ENCODE measurements at regions not wholly inside any gene's neighbourhood (a gene's known extent, or its start where the extent isn't known, plus 50 kb on each side); places are given as distances from the start of the nearest gene placed in this dataset.

DNA sequence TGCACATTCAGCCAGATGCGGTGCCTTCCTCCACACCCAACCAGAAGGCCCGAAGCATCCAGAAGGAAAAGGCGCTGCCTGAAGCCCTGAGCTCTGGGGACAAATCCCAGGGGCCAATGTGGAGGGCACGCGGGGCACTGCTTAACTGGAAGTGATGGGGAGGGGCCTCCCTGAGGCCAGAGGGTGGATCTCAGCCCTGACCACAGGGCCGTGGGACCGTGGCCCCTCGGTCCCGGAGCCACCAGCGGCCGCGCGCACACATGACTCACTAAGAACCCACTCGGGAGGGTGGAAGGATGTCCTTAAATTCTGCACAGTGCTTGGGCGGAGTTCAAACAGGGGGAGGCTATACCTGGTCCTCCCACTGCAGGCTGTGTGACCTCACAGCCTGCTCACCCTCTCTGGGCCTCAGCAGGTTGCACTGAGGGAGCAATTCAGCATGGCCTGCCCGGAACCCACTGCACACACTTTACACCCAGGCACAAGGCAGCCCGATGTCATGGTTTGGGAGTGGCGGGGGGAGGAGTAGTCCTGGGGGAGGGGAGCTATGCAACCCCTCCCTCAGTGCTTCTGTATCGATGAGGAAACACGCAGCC lies 89.5 kb downstream of the RFLNA start:
- Mint-ChIP-seq H3K9me3 (no peaks in the 10 kb centered on the region), H3K4me1 (ENCODE audit: low read depth) (peaks cover 7% of the 10 kb centered on the region), H3K4me3 (no peak overlapping the region), H3K27me3 (ENCODE audit: low read depth) (no peaks in the 10 kb centered on the region), H3K36me3 (ENCODE audit: low read depth) (peaks cover 1% of the 10 kb centered on the region), H3K27ac (no peak overlapping the region)
- CTCF ChIA-PET: no interaction called here
- intact Hi-C loops (cut with micrococcal nuclease): no loop called here
- no peak for DNase-seq

DNA sequence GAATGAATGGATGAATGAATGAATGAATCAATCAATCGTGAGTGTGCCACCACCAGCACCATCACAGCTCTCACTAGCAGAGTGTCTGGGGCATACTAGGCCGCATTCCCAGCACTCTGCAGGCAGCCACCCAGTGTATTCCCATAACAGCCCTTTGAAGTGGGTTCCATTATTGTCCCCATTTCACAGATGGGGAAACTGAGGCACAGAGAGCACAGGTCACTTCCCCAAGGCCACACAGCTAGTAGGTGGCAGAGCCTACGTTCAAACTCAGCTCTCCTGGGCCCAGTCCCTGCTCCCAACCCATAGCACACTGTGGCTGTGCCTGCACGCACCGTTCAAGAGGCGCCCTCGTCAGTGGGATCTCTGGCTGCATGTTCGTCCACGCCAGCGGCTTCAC lies 88.1 kb downstream of the RFLNA start:
- CTCF ChIA-PET: interaction anchor here (1.0 kb wide), 1 partner anchor 36 kb away, joined by 3 read pairs; no protein-coding TSS in a partner anchor
- Mint-ChIP-seq H3K4me3 (no peak overlapping the region), H3K27me3 (ENCODE audit: low read depth) (no peaks in the 10 kb centered on the region), H3K36me3 (ENCODE audit: low read depth) (peaks cover 7% of the 10 kb centered on the region), H3K9me3 (no peaks in the 10 kb centered on the region), H3K4me1 (ENCODE audit: low read depth) (no peaks in the 10 kb centered on the region), H3K27ac (no peak overlapping the region)
- intact Hi-C loops (cut with micrococcal nuclease): no loop called here
- no peak for DNase-seq

DNA sequence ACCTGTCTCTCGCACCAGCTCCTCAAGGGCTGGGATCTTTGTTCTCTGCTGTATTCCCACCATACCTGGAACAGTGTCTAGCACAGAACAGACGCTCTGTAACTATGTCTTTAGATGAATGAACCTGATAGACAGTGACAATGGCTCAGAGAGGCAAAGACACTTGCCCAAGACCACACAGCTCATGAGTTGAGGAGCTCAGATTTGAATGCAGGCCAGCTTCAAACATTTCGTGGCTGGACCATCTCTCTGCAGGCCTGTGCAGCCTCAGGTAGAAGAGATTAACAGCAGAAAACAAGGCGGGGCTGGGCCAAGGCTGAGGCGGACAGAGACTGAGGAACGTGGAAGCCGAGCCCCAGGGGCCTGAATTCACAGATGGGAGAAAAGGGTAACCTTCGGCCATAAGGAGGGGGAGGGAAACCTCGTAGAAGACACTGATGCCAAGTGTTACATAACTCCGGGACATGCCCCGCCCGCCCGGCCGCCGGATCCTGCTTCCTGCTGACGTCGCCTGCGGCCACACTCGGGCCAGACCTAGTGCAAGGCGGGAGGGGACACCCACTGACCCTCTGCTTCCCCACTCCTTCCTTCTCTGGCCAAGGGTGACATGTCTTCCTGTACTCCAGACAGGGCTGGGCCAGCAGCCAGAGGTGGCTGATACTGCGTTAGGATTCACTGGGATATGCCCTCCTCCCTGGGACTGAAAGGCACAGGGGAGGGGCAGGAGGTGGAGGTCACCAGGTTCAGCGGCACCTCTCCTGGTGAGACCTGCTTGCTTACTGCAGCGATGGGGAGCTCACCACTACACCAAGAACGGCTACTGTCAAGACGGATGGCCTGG lies 86.8 kb downstream of the RFLNA start:
- intact Hi-C loops (cut with micrococcal nuclease): no loop called here

GRCh38 chr12:124380796-124381455 lies 86.0 kb downstream of the RFLNA start:
- no peak overlapping the region for H3K27ac Mint-ChIP-seq
- H3K4me3 Mint-ChIP-seq: no peak overlapping the region
- CTCF ChIA-PET: interaction anchor here (0.6 to 1.0 kb wide), 2 partner anchors 304 to 384 kb away, joined by 3 read pairs; no protein-coding TSS in a partner anchor
- H3K4me1 Mint-ChIP-seq (ENCODE audit: low read depth): no peaks in the 10 kb centered on the region
- H3K36me3 Mint-ChIP-seq (ENCODE audit: low read depth): peaks cover 7% of the 10 kb centered on the region
- DNase-seq: no peak
- intact Hi-C loops (cut with micrococcal nuclease): no loop called here
- H3K27me3 Mint-ChIP-seq (ENCODE audit: low read depth): no peaks in the 10 kb centered on the region
- no peaks in the 10 kb centered on the region for H3K9me3 Mint-ChIP-seq

More for the DNA sequence above, 86.8 kb downstream of the RFLNA start:
- Mint-ChIP-seq H3K4me1 (ENCODE audit: low read depth) (no peaks in the 10 kb centered on the region), H3K27ac (no peak overlapping the region), H3K4me3 (no peak overlapping the region), H3K27me3 (ENCODE audit: low read depth) (no peaks in the 10 kb centered on the region), H3K36me3 (ENCODE audit: low read depth) (peaks cover 7% of the 10 kb centered on the region), H3K9me3 (no peaks in the 10 kb centered on the region)
- no peak for DNase-seq
- CTCF ChIA-PET: interaction anchor here (0.6 to 1.0 kb wide), 3 partner anchors 35 to 383 kb away, joined by 3 read pairs; no protein-coding TSS in a partner anchor

GRCh38 chr12:124379938-124380754 lies 85.3 kb downstream of the RFLNA start:
- CTCF ChIA-PET: no interaction called here
- Mint-ChIP-seq H3K9me3 (no peaks in the 10 kb centered on the region), H3K36me3 (ENCODE audit: low read depth) (peaks cover 7% of the 10 kb centered on the region), H3K4me1 (ENCODE audit: low read depth) (no peaks in the 10 kb centered on the region), H3K27me3 (ENCODE audit: low read depth) (no peaks in the 10 kb centered on the region), H3K4me3 (no peak overlapping the region), H3K27ac (no peak overlapping the region)
- intact Hi-C loops (cut with micrococcal nuclease): no loop called here
- DNase-seq: no peak

DNA sequence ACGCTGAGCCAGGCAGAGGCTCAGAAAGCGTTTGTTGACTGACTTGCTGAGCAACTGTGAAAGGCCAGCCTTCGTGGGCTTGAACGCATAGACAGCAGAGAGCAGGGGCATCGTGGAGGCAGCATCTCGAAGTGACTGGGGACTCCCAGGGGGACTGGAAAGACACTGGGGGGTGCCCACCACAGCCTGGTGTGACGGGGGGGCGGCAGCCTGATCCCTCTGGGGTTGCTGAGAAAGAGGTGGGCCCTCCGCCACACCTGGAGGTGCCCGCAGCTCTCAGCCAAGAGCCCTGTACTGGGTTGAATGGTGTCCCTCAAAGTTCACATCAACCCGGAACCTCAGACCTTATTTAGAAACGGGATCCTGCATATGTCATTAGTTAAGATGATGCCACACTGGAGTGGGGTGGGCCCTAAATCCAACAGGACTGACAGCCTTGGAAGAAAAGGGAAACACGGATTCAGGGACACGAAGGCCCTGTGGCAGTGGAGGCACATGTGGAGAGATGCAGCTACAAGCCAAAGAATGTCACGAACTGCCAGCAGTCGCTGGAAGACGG lies 84.6 kb downstream of the RFLNA start:
- no peak overlapping the region for H3K27ac Mint-ChIP-seq
- CTCF ChIA-PET: no interaction called here
- no peaks in the 10 kb centered on the region for H3K9me3 Mint-ChIP-seq
- no peak overlapping the region for H3K4me3 Mint-ChIP-seq
- peaks cover 7% of the 10 kb centered on the region for H3K36me3 Mint-ChIP-seq (ENCODE audit: low read depth)
- DNase-seq: no peak
- H3K27me3 Mint-ChIP-seq (ENCODE audit: low read depth): no peaks in the 10 kb centered on the region
- intact Hi-C loops (cut with micrococcal nuclease): no loop called here
- no peaks in the 10 kb centered on the region for H3K4me1 Mint-ChIP-seq (ENCODE audit: low read depth)

GRCh38 chr12:124378926-124379325 lies 84.0 kb downstream of the RFLNA start:
- H3K27me3 Mint-ChIP-seq (ENCODE audit: low read depth): no peaks in the 10 kb centered on the region
- H3K9me3 Mint-ChIP-seq: no peaks in the 10 kb centered on the region
- H3K27ac Mint-ChIP-seq: no peak overlapping the region
- H3K36me3 Mint-ChIP-seq (ENCODE audit: low read depth): peaks cover 7% of the 10 kb centered on the region
- H3K4me3 Mint-ChIP-seq: no peak overlapping the region
- intact Hi-C loops (cut with micrococcal nuclease): no loop called here
- CTCF ChIA-PET: no interaction called here
- no peak for DNase-seq
- H3K4me1 Mint-ChIP-seq (ENCODE audit: low read depth): no peaks in the 10 kb centered on the region

DNA sequence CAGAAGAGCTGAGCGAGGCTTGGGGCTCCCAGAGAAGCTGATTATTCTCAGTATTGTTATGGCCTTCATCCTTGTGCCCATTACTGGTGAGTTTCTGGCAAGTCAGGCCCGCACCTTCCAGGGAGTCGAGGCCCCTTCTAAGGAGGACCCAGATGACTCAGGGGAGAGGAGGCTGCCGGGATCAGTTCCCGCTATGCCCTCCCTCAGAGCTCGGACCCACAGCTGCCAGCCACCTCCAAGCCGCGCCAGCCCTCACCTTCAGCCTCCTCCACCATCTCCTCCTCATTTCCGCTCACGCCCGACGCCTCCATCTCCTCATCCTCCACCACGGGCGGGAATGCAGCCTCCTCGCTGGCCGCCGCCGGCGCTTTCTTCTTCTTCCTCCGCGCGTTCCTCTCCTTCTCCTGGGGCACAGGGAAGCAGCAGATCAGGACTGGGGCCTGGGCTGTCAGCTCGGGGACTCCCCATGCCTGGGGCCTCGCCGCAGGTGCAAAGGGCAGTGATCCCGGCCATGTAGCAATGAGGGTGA lies 83.2 kb downstream of the RFLNA start:
- Mint-ChIP-seq H3K27ac (no peak overlapping the region), H3K36me3 (ENCODE audit: low read depth) (peaks cover 7% of the 10 kb centered on the region), H3K4me1 (ENCODE audit: low read depth) (no peaks in the 10 kb centered on the region), H3K4me3 (no peak overlapping the region), H3K27me3 (ENCODE audit: low read depth) (no peaks in the 10 kb centered on the region), H3K9me3 (no peaks in the 10 kb centered on the region)
- DNase-seq: no peak
- CTCF ChIA-PET: no interaction called here
- intact Hi-C loops (cut with micrococcal nuclease): no loop called here

DNA sequence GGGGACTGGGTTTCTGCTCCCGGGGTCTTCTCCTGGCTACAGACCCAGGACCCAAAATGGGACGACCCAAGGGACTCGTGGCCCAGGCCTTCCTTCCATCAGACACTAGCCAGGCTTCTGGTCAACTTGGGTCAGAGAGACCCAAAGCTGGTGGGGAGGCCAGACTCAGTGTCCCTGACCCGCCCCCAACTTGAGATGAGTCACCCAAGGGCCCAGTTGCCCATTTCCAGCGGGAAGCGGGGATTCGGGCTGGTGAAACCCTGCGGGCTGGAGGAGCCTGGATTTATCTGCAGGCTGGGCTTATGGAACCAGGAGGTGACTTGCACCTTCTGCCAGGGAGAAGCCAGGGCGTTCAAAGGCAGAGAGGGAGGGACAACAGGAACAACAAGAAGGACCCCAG lies 81.5 kb downstream of the RFLNA start:
- intact Hi-C loops (cut with micrococcal nuclease): no loop called here

GRCh38 chr12:124375789-124376175 lies 80.9 kb downstream of the RFLNA start:
- H3K27ac Mint-ChIP-seq: no peak overlapping the region
- CTCF ChIA-PET: no interaction called here
- no peaks in the 10 kb centered on the region for H3K27me3 Mint-ChIP-seq (ENCODE audit: low read depth)
- H3K36me3 Mint-ChIP-seq (ENCODE audit: low read depth): peaks cover 5% of the 10 kb centered on the region
- no peaks in the 10 kb centered on the region for H3K4me1 Mint-ChIP-seq (ENCODE audit: low read depth)
- intact Hi-C loops (cut with micrococcal nuclease): no loop called here
- no peak for DNase-seq
- no peaks in the 10 kb centered on the region for H3K9me3 Mint-ChIP-seq
- H3K4me3 Mint-ChIP-seq: no peak overlapping the region

More for the DNA sequence above, 81.5 kb downstream of the RFLNA start:
- H3K4me1 Mint-ChIP-seq (ENCODE audit: low read depth): no peaks in the 10 kb centered on the region
- DNase-seq: no peak
- CTCF ChIA-PET: no interaction called here
- no peak overlapping the region for H3K4me3 Mint-ChIP-seq
- no peaks in the 10 kb centered on the region for H3K9me3 Mint-ChIP-seq
- no peaks in the 10 kb centered on the region for H3K27me3 Mint-ChIP-seq (ENCODE audit: low read depth)
- H3K36me3 Mint-ChIP-seq (ENCODE audit: low read depth): peaks cover 7% of the 10 kb centered on the region
- H3K27ac Mint-ChIP-seq: no peak overlapping the region

DNA sequence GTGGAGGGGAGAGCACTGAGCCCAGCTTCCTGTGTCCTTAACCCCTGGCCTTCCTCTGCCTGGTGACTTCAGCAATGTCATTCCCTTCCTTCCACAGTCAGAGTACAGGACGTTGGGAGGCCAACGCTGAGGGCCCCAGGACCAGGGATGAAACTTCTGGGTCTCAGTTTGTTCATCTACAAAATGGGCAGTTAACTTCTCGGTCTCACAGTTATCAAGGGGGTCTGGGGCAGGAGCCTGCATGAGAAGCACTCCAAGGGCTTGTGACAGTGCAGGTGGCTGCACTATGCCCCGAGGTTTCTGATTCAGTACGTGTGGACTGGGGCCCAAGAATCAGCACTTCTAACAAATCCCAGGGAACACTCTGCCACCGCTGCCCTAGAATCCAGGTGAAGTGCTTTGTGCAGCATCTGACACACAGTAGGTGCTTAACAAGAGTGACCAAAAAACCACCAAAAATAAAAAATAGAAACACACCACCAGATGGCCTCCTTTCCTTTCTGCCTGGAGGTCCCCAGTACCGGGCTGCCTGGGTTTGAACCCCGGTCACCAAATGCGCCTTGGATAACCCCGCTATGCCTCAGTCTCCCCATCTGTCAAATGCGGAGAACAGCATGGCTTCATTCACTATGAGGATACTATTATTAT lies 80.4 kb downstream of the RFLNA start:
- Mint-ChIP-seq H3K27ac (no peak overlapping the region), H3K4me3 (no peak overlapping the region), H3K9me3 (no peaks in the 10 kb centered on the region), H3K36me3 (ENCODE audit: low read depth) (peaks cover 5% of the 10 kb centered on the region), H3K4me1 (ENCODE audit: low read depth) (no peaks in the 10 kb centered on the region), H3K27me3 (ENCODE audit: low read depth) (no peaks in the 10 kb centered on the region)
- DNase-seq: no peak
- intact Hi-C loops (cut with micrococcal nuclease): no loop called here
- CTCF ChIA-PET: no interaction called here
